ENCODE measurements at regions not wholly inside any gene's neighbourhood (a gene's known extent, or its start where the extent isn't known, plus 50 kb on each side); places are given as distances from the start of the nearest gene placed in this dataset.

DNA sequence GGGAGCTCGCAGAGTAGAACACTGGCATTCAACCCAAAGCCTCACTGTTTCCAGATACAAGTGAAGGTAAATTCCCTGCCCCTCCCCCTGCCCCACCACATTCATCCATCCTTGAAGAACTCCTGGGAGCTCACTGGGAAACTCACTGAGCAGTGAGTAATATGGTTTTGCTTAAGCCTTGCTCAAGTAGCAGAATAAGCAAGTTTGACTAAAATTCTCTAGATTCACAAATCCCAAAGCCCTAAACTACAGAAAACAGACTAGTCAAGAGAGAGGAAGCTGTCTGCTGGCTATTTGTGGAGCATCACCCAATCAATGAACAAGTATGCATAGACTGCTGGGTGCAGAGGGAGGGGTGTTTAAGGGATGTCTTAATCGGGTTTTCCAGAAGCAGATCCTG lies 82.1 kb downstream of the UNC5CL start:
- DNase-seq (no peak), ATAC-seq (ENCODE audit: low read depth in 2 of 2) (no peak)
- no peak overlapping the region for H3K4me3 Mint-ChIP-seq
- H3K9me3 Mint-ChIP-seq = peaks cover 0 to 2% (median 0%) of the 10 kb centered on the region in 7 donors
- peaks cover 0 to 3% (median 0%) of the 10 kb centered on the region in 3 donors for H3K4me1 Mint-ChIP-seq
- H3K36me3 Mint-ChIP-seq = no peaks in the 10 kb centered on the region
- no peak overlapping the region for H3K27ac Mint-ChIP-seq
- H3K27me3 Mint-ChIP-seq = peaks cover 3 to 35% (median 20%) of the 10 kb centered on the region in 3 donors

- DNase-seq (no peak), ATAC-seq (ENCODE audit: low read depth in 2 of 2) (no peak)
- H3K4me1 Mint-ChIP-seq = peaks cover 0 to 3% (median 0%) of the 10 kb centered on the region in 3 donors
- H3K9me3 Mint-ChIP-seq = peaks cover 0 to 2% (median 0%) of the 10 kb centered on the region in 7 donors
- H3K36me3 Mint-ChIP-seq = no peaks in the 10 kb centered on the region
- H3K27ac Mint-ChIP-seq = no peak overlapping the region
- H3K4me3 Mint-ChIP-seq = no peak overlapping the region
- H3K27me3 Mint-ChIP-seq = peaks cover 14 to 51% (median 33%) of the 10 kb centered on the region in 3 donors
These were observed 83.9 kb downstream of the UNC5CL start for GRCh38 chr6:40955178-40955545.

- no peak for DNase-seq
- H3K9me3 Mint-ChIP-seq = peaks cover 0 to 2% (median 0%) of the 10 kb centered on the region in 7 donors
- H3K27me3 Mint-ChIP-seq = peaks cover 14 to 54% (median 33%) of the 10 kb centered on the region in 3 donors
- ATAC-seq (ENCODE audit: low read depth in 2 of 2) = no peak
- peaks cover 0 to 3% (median 0%) of the 10 kb centered on the region in 3 donors for H3K4me1 Mint-ChIP-seq
- no peak overlapping the region for H3K4me3 Mint-ChIP-seq
- no peak overlapping the region for H3K27ac Mint-ChIP-seq
- H3K36me3 Mint-ChIP-seq = no peaks in the 10 kb centered on the region
These were observed 84.4 kb downstream of the UNC5CL start for GRCh38 chr6:40954446-40955177.

DNA sequence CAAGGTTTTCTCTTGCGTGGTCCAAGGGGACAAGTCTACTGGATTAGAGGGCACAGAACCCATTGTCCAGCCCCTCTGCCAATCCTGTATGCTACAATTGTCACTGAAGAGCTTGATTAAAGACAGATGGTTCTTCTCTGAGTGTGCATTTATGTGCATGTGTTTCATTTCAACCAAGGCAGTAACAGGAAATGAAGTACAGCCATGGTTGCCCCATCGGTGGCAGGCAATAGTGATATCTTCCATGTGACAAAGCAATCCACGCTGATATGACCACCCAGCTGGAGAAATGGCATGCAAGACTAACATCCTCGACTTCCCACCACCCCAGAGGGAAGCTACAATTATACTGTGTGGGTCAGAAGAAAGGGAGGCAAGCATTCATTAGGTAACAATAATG lies 85.5 kb downstream of the UNC5CL start:
- DNase-seq (no peak), ATAC-seq (ENCODE audit: low read depth in 2 of 2) (no peak)
- Mint-ChIP-seq H3K36me3 (no peaks in the 10 kb centered on the region), H3K27ac (no peak overlapping the region), H3K9me3 (peaks cover 0 to 2% (median 0%) of the 10 kb centered on the region in 7 donors), H3K4me3 (no peak overlapping the region), H3K4me1 (peaks cover 0 to 3% (median 0%) of the 10 kb centered on the region in 3 donors), H3K27me3 (peaks cover 20 to 55% (median 33%) of the 10 kb centered on the region in 3 donors)

- peaks cover 0 to under 1% (median 0%) of the 10 kb centered on the region in 3 donors for H3K4me1 Mint-ChIP-seq
- peaks cover 24 to 52% (median 28%) of the 10 kb centered on the region in 3 donors for H3K27me3 Mint-ChIP-seq
- H3K9me3 Mint-ChIP-seq = peaks cover 0 to 2% (median 0%) of the 10 kb centered on the region in 7 donors
- DNase-seq (no peak), ATAC-seq (ENCODE audit: low read depth in 2 of 2) (no peak)
- no peaks in the 10 kb centered on the region for H3K36me3 Mint-ChIP-seq
- H3K4me3 Mint-ChIP-seq = no peak overlapping the region
- H3K27ac Mint-ChIP-seq = peak overlapping the region in 1 of 6 donors; percentile 8
These were observed 87.9 kb downstream of the UNC5CL start for GRCh38 chr6:40950986-40951698.

- H3K4me3 Mint-ChIP-seq = no peak overlapping the region
- no peak overlapping the region for H3K27ac Mint-ChIP-seq
- DNase-seq = no peak
- no peaks in the 10 kb centered on the region for H3K36me3 Mint-ChIP-seq
- H3K4me1 Mint-ChIP-seq = no peaks in the 10 kb centered on the region
- peaks cover 0 to 2% (median 0%) of the 10 kb centered on the region in 7 donors for H3K9me3 Mint-ChIP-seq
- no peak for ATAC-seq (ENCODE audit: low read depth in 2 of 2)
- peaks cover 21 to 37% (median 28%) of the 10 kb centered on the region in 3 donors for H3K27me3 Mint-ChIP-seq
These were observed 90.5 kb downstream of the UNC5CL start for GRCh38 chr6:40948570-40948969.

DNA sequence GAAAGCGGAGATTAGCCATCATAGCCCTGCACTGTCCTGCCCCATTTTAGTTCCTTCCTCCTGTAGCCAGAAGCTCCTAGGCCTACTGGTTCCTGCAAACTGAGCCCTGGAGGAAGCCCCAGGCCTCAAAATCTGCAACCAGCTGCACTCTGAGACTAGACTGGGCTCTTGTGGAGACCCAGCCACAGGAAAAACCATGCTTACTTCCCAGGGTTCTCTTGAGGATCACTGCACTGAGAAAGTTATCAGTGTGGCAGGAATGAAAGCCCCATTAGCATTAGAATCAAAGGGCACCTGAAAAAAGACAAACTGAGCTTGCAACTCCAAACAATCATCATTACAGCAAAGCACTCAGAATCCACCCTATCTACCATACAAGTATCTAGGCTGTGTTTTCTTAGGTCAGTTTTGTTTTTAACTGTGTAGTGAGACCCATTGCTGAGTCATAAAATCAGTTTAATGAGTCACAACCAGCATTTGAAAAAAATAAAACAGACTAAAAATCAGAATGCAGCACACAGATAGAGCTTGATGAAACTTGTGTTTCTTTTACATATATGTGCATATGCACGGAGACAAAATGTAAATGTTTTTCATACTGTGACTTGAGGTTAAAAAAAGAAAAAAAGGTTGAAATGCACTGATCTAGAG lies 91.0 kb downstream of the UNC5CL start:
- H3K4me3 Mint-ChIP-seq = peak overlapping the region in 1 of 8 donors; percentile 30
- H3K27me3 Mint-ChIP-seq = peaks cover 21 to 33% (median 33%) of the 10 kb centered on the region in 3 donors
- H3K27ac Mint-ChIP-seq = no peak overlapping the region
- DNase-seq (no peak), ATAC-seq (ENCODE audit: low read depth in 2 of 2) (no peak)
- H3K36me3 Mint-ChIP-seq = no peaks in the 10 kb centered on the region
- peaks cover 0 to 2% (median 0%) of the 10 kb centered on the region in 7 donors for H3K9me3 Mint-ChIP-seq
- H3K4me1 Mint-ChIP-seq = no peaks in the 10 kb centered on the region

GRCh38 chr6:40946738-40947301 lies 92.2 kb downstream of the UNC5CL start:
- peaks cover 21 to 36% (median 30%) of the 10 kb centered on the region in 3 donors for H3K27me3 Mint-ChIP-seq
- no peaks in the 10 kb centered on the region for H3K9me3 Mint-ChIP-seq
- H3K36me3 Mint-ChIP-seq = no peaks in the 10 kb centered on the region
- H3K27ac Mint-ChIP-seq = no peak overlapping the region
- H3K4me1 Mint-ChIP-seq = no peaks in the 10 kb centered on the region
- no peak for ATAC-seq (ENCODE audit: low read depth in 2 of 2)
- no peak overlapping the region for H3K4me3 Mint-ChIP-seq
- no peak for DNase-seq

- Mint-ChIP-seq H3K9me3 (peaks cover 0 to 4% (median 0%) of the 10 kb centered on the region in 7 donors), H3K27me3 (peaks cover 34 to 49% (median 35%) of the 10 kb centered on the region in 3 donors), H3K4me3 (no peak overlapping the region), H3K27ac (no peak overlapping the region), H3K4me1 (no peaks in the 10 kb centered on the region), H3K36me3 (peaks cover 0 to 14% of the 10 kb centered on the region in 2 donors)
- no peak for ATAC-seq (ENCODE audit: low read depth in 2 of 2)
- no peak for DNase-seq
These were observed 101.5 kb downstream of the UNC5CL start for GRCh38 chr6:40937491-40937890.

DNA sequence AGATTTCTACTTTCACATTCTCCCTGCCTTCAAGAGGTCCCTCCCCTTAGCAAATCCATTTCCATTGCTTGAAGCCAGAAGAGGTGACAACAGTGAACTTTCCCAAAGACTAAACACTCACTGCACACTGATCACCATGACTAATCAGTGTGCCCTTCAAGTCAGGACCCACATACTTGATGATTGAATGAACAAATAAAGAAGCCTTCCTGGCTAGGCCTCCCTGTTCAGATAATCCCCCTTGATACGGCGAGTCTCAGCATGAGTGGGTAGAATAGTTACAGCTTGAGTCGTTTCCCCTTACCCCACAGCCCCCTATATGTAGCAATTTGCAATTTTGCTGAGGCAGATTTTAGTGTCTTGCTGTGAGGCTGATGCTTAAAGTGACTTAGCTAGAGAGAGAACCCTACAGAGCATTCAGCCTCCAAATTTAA lies 102.2 kb downstream of the UNC5CL start:
- H3K4me3 Mint-ChIP-seq = no peak overlapping the region
- peaks cover 0 to 4% (median 0%) of the 10 kb centered on the region in 7 donors for H3K9me3 Mint-ChIP-seq

DNA sequence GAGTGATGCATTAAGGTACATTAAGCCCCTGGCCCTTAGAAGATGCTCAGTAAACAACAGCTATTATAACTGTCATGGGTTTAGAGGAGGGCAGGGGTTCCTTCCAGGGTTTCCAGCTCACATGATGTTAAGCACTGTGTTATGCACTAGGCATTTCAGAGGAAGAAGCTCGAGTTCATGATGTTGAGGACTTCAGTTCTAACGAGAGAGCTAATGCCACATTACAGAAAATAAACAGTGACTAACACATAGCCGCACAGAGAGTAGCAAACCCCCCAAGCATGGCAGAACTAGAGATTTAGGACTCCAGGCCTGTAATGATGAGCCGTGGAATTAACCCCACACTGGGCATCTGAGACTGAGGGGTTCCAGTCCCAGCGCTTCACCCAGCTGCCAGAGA lies 105.2 kb downstream of the UNC5CL start:
- H3K9me3 Mint-ChIP-seq = no peaks in the 10 kb centered on the region
- ATAC-seq (ENCODE audit: low read depth in 2 of 2) (no peak), DNase-seq (no peak)
- H3K27me3 Mint-ChIP-seq = peaks cover 12 to 30% (median 20%) of the 10 kb centered on the region in 3 donors
- no peaks in the 10 kb centered on the region for H3K4me1 Mint-ChIP-seq
- no peak overlapping the region for H3K27ac Mint-ChIP-seq
- no peak overlapping the region for H3K4me3 Mint-ChIP-seq
- no peaks in the 10 kb centered on the region for H3K36me3 Mint-ChIP-seq

More for the DNA sequence above, 102.2 kb downstream of the UNC5CL start:
- H3K4me1 Mint-ChIP-seq = no peaks in the 10 kb centered on the region
- ATAC-seq (ENCODE audit: low read depth in 2 of 2) (no peak), DNase-seq (no peak)
- no peak overlapping the region for H3K27ac Mint-ChIP-seq
- H3K36me3 Mint-ChIP-seq = peaks cover 0 to 14% of the 10 kb centered on the region in 2 donors
- peaks cover 31 to 49% (median 34%) of the 10 kb centered on the region in 3 donors for H3K27me3 Mint-ChIP-seq

- Mint-ChIP-seq H3K4me3 (no peak overlapping the region), H3K9me3 (no peaks in the 10 kb centered on the region), H3K4me1 (no peaks in the 10 kb centered on the region), H3K27me3 (peaks cover 12 to 30% (median 20%) of the 10 kb centered on the region in 3 donors), H3K36me3 (no peaks in the 10 kb centered on the region), H3K27ac (no peak overlapping the region)
- ATAC-seq (ENCODE audit: low read depth in 2 of 2) (no peak), DNase-seq (no peak)
These were observed 106.1 kb downstream of the UNC5CL start for GRCh38 chr6:40932953-40933352.

DNA sequence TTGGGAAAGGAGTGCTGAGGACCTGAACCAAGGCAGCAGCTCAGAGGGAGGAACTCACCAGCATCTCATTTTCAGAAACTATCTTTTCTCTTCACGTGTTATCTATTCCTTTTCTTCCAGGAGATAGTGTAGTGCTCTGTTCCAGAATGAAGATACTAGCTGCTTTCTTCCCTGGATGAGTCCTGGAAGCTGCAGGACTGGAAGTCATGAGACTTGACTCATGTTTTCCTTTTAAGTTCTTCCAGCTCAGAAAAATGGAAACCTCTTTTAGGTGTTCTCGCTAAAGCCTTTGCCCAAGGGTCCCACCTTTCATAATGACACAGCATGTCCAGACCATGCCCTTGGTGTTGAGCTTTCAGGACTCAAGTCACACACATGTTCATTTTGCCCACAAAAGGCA lies 106.7 kb downstream of the UNC5CL start:
- no peak overlapping the region for H3K27ac Mint-ChIP-seq

More for the DNA sequence above, 106.7 kb downstream of the UNC5CL start:
- Mint-ChIP-seq H3K4me3 (no peak overlapping the region), H3K4me1 (no peaks in the 10 kb centered on the region), H3K27me3 (peaks cover 15 to 30% (median 20%) of the 10 kb centered on the region in 3 donors), H3K36me3 (no peaks in the 10 kb centered on the region), H3K9me3 (no peaks in the 10 kb centered on the region)
- ATAC-seq (ENCODE audit: low read depth in 2 of 2) (no peak), DNase-seq (no peak)
